ENCODE measurements at regions not wholly inside any gene's neighbourhood (a gene's known extent, or its start where the extent isn't known, plus 50 kb on each side); places are given as distances from the start of the nearest gene placed in this dataset.

GRCh38 chr7:81256991-81257390, 338.1 kb upstream of the SEMA3C start:
- no peak for TF ChIP-seq CTCF (IDR thresholded peaks at IDR 0.05; ENCODE audit: extremely low read depth in 1 of 2, insufficient read depth in 1 of 2, low read depth in 1 of 2, low read length in 2 of 2)
- no peak for TF ChIP-seq POLR2A (IDR thresholded peaks at IDR 0.05; ENCODE audit: low read depth, low read length)
- TF ChIP-seq POLR2AphosphoS5 (IDR thresholded peaks at IDR 0.05; ENCODE audit: insufficient read depth, low read depth, low read length): no peak
- TF ChIP-seq MAX (IDR thresholded peaks at IDR 0.05; ENCODE audit: insufficient read depth, insufficient read length): no peak
- TF ChIP-seq JUN (IDR thresholded peaks at IDR 0.05; ENCODE audit: borderline replicate concordance, insufficient read depth, insufficient read length, low read depth): no peak
- no peak for TF ChIP-seq EZH2 (IDR thresholded peaks at IDR 0.05; ENCODE audit: borderline replicate concordance, low read depth, low read length, severe bottlenecking)
- TF ChIP-seq MYC (IDR thresholded peaks at IDR 0.05; ENCODE audit: low read depth, low read length): no peak
